ENCODE measurements at regions not wholly inside any gene's neighbourhood (a gene's known extent, or its start where the extent isn't known, plus 50 kb on each side); places are given as distances from the start of the nearest gene placed in this dataset.
"Not testable (repeated sequence)": the region's sequence is repeated elsewhere in the genome, so short reads cannot be mapped to it uniquely, and the experiment has no call there.

DNA sequence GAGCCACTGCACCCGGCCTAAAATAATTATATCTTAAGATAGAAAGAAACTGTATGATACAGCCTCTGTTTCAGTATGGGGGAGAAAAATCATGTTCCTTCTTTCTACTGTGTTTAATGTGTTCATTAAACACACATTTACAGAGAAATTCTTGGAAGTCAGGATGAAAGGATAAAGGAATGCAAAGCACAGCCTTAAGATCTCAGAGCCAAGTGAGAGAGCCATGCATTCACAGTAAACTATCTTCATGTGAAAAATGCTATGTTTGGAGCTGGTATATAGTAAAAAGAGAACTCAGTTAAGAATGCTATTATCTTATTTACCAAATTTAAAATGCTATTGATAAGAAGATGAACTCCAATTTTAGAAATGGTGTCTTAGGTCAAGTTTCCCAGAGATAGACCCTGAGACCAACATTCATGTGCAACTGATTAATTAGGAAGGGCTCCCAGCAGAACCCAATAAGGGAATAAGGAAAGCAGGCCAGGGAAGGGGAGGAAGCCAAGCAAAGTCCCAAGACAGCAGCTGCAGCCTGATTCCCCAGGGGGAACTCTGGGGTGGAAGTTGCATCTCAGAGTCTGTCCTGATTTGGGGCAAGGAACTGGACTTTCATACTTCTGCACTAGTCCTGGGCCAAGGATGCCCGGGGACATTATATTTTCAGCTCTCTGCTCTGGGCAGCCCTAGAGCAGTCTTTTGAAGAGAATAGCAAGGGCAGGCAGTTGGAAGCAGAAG is 130.0 kb upstream of the ZNF648 start:
- no peak for DNase-seq

DNA sequence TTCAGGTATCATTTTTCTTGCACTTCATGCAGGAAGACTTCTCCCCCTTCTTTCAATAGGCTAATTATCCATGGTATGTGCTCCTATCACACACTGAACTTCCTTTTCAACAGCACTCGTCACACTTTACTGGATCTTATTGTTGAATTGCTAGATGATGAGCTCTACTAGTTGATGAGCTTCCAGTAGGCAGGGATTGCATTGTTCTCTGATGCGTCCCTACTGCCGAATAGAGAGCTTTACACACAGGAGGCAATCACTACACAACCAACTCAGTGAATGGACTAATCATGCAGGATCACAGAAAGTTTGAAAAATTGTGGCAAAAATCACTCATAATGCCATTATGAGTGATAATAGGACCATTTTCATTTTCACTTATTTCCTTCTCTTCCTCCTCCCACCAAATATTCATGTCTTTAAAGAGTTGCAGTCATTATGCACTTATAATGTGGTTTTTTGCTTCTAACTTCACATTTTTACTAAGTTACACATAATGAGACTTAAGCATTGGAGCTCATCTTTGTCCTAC is 128.1 kb upstream of the ZNF648 start:
- DNase-seq = no peak

DNA sequence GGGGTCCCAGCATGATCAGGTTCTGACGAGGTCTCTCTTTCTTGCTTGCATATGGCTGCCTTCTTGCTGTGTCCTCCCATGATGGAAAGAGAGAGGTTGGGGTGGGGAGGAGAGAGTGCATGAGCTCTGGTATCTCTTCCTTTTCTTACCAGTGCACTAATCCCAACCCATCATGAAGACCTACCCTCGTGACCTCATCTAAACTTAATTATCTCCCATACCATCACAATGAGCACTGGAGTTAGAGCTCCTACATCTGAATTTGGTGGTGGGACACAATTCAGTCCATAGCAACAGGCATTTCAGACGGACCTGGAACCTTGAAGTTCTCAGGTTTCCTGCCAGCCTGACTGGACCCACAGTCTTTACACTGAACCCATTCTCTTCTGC is 125.2 kb upstream of the ZNF648 start:
- DNase-seq = no peak

DNA sequence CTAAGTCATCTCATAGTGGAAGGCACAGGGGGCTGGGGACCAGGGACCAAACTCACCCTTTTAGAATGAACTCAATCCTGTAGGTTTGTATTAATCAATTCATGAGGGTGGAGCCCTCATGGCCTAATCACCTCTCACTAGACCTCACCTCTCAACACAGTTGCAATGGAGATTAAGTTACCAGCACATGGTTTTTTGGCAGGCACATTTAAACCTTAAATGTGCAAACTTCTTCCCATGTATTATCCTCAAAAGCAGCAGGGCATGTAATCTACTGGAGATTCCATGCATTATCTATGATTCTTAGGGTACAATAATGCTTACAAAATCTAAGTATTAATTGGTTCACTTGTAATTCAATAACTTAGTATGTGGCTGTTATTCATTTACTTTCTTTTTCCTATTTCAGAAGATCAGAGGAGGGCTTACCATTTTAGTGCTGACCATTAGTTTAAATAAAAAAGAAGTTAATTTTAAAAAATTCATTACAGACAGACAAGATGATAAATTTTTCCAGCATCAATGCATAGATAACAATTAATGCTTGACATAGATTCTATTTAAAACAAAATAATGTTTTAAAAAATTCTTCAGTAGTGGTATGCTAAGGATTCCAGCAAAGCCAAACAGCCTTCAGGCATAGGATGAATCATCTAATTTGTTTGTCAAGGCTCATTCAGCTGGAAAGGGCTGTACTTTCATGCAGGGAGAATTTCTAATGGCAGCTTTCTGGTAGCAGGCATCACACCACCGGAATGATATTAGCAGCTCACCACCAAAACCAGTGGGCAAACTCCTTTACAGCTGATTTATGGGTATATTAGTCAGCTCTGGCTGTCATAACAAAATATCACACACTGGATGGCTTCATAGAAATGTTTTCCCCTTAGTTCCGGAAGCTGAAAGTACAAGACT is 124.6 kb upstream of the ZNF648 start:
- no peak for DNase-seq

DNA sequence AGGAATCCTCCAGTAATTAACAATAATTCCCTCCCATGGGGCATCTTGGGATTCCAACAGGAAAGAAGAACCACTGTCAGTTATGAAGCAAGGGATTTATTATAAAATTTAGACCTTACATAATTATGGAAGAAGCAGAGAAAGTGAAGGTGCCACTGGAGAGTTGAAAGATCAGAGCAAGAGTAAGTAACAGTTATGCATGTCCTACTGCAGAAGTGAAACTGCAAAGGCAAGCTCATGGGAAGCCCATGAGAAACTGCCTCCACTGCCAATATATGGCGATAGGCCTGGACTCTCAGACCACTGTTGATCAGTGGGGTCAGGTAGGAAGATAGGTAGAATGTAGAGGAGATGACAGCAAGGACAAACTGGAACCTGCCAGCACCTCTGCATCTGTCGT is 123.6 kb upstream of the ZNF648 start:
- no peak for DNase-seq

DNA sequence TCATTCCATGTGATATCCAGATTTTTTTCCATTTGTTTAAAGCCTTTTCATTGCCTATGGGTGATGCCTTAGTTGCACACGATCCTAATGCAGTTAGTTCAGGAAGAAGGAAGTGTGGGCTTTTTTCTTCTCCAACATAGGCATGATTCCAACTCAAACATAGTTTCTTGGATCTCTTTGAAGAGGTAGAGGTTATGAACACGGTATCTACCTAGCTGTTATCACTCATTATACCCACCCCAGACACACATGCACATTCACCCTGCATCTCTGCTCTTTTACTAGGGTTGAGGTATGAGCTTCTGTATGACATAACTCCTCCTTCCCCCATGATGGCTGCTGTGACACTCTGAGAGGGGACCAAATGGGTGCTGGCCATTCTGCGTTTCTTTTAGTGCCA is 122.1 kb upstream of the ZNF648 start:
- no peak for DNase-seq

DNA sequence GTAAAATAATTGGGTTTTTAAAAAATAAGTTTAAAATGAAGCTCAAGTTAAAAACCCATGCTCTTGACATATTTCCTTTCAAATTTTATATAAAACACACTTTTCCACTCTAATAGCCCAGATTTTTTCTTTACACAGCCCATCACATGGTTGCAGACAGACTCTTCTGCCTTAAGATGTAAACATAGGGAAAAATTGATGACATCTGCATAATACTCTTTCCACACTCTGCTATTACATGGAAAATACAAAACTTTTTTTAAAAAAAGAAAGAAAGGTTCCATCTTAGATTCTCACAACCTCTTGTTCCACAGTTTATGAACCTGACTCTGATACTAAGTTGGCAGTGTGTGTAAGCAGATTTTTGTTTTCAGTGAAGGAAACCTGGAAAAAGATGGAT is 120.8 kb upstream of the ZNF648 start:
- DNase-seq = no peak

DNA sequence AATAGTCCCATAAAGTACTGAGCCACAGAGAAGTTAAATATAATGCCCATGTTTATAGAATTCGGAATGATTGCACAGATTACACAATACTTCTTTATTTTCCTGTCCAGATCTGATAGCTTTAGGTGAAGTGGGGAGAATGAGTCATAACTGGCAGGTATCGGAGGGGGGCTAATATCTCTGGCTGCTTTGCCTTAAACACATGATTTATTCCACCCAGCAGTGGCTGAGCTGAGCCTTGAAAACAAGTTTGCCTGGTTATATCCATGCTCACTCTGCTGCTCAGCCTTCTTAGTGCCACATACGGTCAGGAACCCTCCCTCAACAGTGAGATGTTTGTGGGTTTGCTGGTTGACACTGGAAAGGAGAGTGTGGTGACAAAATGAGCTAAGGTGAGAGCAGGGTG is 119.7 kb upstream of the ZNF648 start:
- DNase-seq = no peak

DNA sequence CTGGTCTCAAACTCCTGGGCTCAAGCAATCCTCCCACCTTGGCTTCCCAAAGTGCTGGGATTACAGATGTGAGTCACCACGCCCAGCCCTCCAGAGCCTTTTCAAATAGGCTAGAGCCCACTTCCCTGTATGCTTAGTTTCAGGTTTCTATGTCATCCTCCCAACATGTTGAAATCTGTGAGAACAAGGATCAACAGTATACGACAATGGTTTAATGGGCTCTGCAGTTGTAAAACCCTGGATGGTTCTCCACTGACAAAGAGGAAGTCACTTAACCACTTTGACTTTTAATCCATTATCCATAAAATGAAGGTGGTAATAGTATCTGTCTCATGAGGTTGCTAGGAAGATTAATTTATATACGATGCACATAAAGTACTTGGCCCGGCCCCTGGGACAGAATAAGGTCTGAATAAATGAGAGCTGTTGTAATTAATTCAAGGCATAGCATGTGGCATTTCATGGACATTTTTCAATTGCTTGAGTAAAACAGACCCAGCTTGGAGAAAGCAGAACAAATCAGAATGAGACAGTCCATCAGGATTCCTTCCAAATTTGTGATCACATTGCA is 113.9 kb upstream of the ZNF648 start:
- no peak for DNase-seq

DNA sequence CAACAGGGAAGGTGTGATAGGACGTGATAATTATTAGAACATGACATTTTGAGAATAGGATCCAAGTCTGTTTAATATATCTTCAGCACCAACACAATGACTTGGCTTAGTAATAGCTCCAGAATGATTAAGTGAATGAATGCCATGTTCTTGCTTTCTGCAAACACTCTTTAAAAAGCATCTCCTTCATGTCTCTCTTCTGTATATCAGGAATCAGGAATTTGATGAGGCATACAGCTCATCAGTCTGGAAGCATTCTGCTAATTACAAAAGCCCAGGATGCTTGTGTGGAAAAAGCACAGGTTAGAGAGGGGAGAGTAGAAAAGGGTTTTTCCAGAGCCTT is 113.0 kb upstream of the ZNF648 start:
- DNase-seq = no peak

DNA sequence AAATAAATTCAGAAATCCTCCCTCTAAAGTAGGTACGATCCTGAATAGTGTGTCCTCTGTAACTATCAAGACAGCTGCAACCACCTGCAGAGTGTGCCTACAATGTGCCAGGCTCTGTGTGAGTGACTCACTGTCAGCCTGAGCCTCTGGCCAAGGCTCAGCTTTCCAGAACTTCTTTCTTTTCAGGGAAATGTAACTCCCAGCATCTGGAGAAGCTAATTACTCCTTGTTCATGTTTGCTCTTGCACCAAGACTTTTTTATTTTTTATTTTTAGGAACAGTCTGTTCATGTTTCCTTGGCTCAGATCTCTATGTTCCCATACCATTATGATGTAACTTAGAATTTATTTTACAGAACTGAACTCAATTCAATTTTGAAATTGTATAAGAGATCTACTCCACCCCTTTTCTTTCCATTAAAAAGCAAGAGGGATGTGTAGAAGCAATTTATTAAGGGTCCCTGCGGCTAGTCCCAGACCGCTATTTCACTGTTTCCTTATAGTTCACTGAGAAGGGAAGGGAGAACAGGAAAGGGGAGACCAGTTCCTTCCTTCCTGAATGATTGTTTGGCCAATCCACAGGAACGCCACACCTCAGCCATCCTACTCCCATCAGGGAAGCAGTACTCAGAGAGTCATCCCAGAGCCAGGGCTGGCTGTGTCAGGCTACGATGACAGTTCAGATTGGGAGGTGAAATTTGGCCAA is 112.4 kb upstream of the ZNF648 start:
- no peak for DNase-seq

DNA sequence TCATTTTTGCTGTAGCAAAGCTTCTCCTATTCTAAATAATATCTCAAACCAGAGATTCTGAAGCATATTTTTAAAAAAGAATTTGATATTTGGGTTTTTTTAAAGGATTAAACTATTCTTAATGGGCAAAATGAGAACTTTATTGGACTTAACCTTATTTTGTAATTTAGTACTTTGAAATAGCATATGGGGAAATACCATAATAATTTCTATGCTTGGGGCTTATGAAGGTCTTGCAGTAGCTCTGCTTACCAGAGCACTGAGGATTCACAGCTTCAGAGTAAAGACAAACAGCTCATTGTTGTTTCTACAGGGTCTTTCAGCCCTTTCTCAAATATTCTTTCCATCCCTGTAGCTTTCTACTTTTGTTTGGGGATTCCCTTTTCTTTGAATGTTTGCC is 111.2 kb upstream of the ZNF648 start:
- DNase-seq = no peak

DNA sequence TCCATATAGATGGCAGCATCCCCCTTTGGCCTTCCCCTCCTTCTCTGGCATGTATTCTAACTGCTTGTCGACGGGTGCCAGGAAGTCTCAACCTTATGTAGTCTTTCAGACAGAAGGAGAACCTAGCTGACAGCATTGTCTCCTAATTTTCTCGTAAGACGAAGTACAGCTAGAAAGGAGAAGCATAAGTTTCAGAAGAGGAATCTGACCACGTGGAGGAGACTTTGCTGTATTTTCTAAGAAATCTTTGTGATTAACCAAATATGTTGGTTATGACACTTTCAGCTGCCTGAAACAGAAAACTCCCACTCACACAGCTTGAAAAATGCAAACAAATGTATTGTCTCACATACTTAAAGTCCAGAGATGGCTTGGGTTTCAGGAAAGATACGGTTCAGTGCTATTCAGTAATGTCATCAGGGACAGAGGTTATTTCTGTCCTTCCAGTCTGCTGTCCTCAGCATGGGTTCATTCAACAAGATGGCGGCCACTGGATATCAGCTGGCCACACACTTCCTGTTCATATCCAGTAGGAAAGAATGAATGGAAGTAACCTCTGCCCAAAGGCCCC is 109.5 kb upstream of the ZNF648 start:
- peak; percentile 7 for DNase-seq

DNA sequence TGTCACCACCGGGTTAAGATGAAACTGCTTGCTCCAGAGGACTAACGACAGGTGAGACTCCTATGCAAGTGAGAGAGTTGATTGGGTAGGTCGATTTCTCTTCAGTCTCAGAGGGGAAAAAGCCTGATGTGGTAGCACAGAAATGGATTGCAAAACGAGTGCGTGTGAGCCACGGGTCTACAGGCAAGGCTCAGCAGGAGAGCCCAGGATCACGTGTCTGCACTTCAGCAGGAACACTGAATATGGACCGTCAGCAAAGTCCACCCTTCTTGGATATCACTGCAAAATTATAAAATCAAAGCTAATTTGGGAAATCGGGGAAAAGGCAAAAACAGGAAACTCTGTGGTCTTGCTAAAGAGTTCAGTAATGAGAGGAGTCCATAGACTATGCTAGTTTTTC is 107.7 kb upstream of the ZNF648 start:
- DNase-seq = no peak

DNA sequence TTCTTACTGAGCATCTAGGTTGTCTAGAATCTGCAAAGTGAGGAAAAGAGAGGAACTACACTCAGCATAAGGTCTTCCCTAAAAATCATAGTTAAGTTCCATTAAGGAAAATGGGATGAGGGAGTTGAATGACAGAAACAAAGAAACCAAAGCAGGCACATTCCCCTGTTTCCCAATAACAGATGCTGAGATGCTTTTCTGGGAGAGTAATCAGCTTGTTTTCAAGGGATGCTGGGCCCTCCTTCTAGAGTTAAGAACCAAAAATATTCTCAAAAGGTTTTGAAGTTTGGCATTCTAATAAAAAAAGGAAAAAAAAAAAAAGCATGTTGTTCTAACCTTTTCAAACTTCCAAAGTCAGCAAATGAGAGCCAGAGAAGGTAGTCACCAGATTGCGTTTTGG is 105.2 kb upstream of the ZNF648 start:
- DNase-seq = no peak

DNA sequence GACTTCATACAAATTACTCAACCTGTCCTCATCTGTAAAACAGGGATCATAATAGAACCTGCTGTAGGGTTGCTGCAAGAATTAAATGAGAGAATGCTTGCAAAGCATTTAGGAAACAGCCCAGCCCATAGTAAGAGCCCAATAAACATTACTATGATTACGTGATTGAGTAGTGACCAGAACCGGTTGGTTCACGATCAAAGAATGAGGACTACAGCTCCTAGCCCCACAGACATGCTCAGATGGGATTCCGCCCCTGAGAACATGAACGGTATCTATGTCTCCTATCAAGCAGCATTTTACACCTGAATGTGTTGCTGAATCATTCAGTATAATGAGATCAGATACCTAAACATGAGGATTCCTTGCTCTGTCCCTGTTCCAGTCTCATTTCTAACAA is 104.8 kb upstream of the ZNF648 start:
- DNase-seq = no peak

DNA sequence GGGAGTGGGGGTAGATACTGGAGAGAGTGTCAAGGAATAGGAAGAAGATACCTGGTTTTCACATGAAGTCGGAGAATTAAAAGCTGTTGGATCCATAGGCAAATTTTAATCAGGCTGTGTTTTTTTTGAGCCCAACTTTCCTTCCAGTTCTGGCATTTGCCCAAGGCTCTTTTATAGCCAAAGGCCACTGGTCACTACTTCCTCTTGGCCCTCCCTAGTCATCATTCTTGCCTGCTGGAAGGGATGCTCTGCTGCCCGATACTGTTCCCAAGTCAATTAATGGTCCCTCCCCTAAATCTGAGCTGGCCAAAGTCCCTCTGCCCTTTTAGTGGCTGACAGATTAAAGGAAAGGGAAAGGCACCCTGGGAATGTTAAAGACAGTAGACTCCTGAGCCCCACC is 102.8 kb upstream of the ZNF648 start:
- no peak for DNase-seq

DNA sequence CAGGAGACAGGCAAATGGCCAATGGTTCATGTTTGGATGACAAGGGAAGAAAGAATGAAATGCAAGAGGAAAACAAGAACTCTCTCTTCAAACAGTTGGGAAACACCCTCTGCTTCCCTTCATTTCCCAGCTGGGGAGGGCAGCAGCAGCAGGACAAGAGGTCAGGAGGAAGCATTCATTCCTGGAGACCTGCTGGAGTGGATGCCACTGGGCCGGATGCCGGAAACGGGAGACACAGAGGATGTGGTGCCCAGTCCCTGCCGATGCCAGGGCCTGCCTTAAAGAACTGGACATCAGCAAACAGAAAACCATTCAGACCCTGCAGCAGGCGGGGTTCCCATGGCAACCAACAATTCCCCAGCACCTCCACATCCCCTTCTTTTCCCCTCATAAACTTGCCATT is 102.3 kb upstream of the ZNF648 start:
- no peak for DNase-seq

DNA sequence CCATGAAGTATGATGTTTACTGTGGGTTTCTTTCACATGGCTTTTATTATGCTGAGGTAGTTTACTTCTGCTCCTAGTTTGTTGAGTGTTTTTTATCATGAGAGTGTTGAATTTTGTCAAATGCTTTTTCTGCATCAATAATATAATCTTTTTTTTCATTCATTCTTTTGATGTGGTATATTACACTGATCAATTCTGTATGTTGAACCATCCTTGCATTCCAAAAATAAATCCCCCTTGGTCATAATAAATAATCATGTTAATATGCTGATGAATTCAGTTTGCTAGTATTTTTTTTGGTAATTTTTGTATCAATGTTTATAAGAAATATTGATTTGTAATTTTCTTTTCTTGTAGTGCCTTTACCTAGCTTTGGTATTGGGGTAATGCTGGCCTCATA is 97.9 kb upstream of the ZNF648 start:
- no peak for DNase-seq

DNA sequence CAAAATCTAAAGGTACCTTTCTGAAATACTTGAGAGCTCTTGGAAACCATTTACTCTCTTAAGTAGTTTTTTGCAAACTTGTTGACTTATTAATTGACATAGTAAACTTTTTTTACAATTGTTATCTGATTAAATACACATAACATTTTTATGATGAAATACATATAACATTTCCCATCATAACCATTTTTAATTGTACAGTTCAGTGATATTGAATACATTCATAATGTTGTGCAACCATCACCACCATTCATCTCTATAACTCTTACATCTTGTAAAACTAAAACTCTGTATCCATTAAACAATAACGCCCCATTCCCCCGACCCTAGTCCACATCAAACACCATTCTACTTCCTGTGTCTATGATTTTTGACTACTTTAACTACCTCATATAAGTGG is 95.7 kb upstream of the ZNF648 start:
- DNase-seq = no peak

DNA sequence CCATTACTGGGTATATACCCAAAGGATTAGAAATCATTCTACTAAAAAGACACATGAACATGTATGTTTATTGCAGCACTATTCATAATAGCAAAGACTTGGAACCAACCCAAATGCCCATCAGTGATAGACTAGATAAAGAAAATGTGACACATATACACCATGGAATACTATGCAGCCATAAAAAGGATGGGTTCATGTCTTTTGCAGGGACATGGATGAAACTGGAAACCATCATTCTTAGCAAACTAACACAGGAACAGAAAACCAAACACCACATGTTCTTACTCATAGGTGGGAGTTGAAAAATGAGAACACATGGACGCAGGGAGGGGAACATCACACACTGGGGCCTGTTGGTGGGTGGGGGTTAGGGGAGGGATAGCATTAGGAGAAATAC is 92.9 kb upstream of the ZNF648 start:
- not testable (repeated sequence) for DNase-seq

DNA sequence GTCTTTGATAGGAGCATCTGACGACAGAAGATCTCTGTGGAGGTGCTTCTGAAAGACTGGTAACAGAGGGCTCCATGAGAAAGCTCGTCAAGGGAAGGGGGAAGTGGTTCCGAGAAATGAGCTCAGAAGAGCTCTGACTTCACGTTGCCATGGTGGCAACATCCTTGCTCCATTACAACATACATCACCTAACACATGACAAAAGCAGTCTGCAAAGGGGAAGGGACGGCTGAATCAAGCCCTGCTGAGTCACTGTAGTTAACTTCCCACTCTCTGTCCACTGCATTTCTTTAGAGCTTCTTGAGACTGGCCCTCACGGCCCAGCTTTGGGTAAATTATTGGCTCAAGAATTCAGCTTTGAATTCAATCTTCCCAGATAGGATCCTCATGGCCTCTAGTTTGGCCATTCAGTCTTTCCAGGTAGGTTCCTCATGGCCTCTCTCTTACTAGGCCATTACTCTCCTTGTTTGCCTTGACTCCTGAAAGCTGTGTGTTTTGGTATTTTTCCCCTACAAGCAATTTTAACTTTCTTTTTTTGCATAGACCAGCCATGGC is 88.0 kb upstream of the ZNF648 start:
- peak; percentile 43 for DNase-seq

DNA sequence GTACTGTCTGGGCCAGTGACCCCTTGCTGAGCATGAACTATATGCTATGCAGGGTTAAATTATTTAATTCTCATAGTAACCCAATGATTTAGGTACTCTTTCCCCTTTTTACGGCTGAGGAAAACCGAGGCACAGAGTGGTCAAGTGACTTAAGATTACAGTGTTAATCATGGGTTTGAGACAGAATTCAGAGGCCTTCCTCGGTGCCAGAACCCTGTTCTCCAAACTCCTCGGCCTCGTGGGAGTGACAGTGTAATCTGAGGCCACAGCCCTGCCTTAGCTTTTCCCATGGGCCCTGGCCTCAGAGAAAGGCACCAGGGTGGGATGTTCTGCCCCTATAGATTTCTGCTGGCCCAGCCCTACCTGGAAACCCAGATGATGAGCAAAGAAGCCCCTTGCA is 86.4 kb upstream of the ZNF648 start:
- no peak for DNase-seq

Measured in CD4-positive, alpha-beta T cell treated with Interleukin-10 for 1 hour (primary cell).